A172 (cell line): ENCODE measurements at regions not wholly inside any gene's neighbourhood (a gene's known extent, or its start where the extent isn't known, plus 50 kb on each side); places are given as distances from the start of the nearest gene placed in this dataset.
"Not testable (repeated sequence)": the region's sequence is repeated elsewhere in the genome, so short reads cannot be mapped to it uniquely, and the experiment has no call there.

ENCODE experiments used
- DNase-seq: peaks from one replicate; pipeline ENCODE4 v3.0.0-alpha.2; 2015; ENCODE audit warnings: low spot score

DNA sequence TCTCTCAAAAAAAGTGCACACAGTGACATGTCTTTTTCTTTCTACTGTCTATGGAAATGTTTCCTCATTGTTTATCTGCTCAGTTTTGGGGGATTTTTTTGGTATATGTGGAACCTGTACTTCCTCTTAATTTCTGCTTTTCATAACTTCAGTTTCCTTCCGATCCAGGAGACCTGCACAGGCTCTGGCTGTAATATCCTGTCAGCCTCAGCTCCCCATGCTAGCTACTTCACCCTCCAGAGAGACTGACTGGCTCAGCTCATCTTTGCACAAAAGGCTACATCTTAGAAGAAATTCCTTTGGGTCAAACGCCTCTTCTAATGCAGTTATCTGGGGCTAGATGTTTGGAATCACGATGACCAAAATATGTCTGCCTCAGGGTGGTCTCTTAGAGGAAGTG is 378.4 kb downstream of the RND3 start:
- no peak for DNase-seq

DNA sequence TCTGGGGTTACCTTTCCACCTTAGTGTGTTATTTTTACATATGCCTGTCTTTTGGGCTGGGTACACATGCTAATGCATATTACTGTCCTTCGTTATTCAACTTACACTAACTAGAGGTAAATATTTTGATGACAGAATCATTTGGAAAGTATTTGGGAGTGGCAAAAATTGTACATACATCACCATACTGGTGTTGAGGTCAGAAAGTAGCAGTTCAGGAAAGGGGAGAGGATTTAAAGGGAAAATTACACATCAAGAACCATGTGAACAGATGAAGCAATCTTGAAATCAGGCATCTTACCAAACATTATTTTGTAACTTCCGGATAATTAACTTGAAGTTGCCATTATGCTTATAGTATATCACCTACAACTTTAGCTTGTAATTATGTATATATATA is 379.7 kb downstream of the RND3 start:
- no peak for DNase-seq

DNA sequence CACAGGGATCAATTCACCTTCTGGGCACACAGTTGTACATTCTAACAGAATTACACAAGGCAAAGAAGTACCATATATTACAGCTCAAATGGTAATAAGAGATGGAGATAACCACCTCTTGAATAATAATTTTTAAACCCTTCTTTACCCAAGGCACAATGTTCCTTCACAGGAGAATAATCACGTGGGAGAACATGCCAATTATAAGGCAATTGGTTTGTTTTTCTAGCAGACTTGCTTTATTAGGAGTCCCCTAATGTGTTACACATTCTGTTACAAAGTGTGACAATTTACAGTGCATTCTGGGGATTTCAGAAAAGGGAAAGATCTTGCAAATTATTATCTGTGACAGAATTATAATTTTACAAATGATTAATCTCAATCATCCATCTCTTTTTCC is 380.3 kb downstream of the RND3 start:
- DNase-seq: no peak

DNA sequence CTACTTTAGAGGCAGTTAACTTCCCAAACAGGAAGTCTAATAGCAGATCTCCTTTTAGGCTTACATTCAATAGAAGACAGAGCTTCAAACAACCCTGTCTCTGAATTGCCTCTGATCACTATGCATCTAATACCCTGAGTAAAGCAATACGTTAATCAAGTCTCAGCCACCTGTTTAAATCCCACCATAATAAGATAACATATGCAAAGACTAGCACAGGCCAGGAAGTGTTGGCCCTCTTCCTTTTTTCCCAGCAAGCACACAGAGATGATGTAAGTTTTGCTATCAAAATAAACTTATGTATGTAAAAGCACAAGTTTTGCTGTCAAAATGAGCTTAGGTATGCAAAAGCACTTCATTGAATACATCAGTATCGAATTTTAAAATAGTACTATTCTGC is 385.5 kb downstream of the RND3 start:
- no peak for DNase-seq

DNA sequence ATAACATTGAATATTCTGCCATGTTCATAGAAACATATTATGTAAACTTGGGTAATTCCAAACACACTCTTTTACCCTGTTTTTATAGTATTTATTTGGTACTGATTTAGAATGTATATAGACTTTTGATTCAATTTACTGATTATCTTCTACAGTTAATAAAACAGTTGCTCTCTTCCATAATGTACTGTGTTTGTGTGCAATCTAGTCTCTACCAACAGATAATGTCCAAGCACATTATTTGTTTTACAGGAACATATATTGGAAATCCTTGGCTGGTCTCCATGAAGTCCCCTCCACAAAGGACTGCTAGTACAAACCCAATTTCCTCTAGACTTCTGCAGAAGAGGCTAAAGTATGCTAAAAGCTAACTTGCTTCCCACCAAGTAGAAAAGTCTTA is 386.6 kb downstream of the RND3 start:
- no peak for DNase-seq

DNA sequence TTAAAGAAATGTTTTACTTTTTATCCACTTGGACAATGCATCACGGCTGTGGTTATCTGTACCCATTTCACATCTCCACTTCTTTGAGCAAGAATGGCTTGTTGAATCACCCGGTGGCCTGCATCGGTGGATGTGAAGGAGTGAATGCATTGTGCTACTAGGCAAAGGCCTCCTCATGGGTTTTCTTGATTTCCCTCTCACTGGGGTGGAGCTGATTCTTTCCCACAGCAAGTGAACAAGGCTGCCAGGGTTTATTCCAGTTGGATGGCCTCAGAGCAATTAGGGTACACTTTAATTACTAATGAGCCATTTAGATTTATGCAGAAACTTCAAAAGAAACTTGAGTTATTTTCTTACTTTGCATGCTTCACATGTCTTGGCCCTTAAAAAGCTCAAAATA is 387.1 kb downstream of the RND3 start:
- DNase-seq: no peak

DNA sequence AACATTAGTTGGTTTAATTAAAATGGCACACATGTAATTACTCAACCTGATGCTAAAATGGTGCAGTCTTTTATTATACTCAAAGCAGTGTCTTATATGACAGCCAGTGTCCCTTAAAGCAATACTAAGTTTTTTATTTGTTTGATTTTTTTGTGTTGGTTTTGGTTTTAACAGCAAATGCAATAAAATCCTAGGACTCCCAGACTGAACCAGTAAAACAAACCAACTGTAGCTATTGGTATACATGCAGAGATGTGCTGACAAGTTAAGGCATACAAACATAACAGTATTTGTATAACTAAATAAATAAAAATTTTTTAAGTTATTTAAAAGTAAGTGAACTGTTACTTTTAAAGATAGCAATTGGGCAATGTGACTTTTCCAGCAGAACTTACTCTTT is 387.7 kb downstream of the RND3 start:
- no peak for DNase-seq

DNA sequence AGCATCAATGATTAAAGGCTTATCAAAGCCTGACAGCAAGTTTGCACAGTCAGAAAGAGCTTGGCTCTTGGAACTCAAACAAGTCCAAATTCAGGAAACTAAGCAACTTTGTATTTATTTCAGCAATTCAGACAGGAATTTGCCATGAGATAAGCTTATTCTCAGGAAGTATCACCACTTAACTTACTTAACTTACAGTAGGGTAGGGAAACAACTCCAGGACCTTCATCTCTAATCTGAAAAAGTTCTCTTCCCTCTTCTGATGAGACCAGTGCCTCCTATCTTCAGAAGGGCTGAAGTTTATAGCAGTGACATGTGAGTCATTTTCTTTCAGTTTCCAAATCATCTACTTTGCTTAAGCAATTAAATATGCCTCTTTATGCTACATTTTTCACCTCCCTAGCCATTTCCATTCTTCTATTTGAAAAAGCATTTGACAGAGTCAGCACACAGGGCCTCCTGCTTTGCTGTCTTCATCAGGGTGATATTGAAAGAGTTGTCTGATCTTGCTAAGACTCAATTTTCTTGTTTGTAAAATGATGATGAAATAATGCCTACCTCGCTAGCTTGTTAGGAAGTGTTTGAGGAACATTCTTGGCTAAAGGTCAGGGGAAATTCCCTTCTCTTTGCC is 389.5 kb downstream of the RND3 start:
- peak; percentile 23 for DNase-seq

DNA sequence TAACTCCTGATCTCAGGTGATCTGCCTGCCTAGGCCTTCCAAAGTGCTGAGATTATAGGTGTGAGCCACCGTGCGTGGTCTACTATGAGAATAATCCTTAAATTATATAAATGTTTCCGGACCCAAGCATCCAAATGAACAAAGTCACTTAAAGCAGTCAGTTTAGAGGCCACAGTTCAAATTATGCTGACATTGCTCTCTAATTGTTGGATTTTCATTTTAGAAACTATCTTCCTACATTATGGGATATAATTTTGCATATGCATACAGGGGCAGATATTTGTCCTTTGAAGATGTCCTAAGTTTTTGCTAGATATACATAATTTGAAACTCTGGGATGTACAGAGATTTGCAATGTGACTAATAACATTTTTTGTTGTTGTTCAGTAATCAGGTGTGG is 390.1 kb downstream of the RND3 start:
- no peak for DNase-seq

DNA sequence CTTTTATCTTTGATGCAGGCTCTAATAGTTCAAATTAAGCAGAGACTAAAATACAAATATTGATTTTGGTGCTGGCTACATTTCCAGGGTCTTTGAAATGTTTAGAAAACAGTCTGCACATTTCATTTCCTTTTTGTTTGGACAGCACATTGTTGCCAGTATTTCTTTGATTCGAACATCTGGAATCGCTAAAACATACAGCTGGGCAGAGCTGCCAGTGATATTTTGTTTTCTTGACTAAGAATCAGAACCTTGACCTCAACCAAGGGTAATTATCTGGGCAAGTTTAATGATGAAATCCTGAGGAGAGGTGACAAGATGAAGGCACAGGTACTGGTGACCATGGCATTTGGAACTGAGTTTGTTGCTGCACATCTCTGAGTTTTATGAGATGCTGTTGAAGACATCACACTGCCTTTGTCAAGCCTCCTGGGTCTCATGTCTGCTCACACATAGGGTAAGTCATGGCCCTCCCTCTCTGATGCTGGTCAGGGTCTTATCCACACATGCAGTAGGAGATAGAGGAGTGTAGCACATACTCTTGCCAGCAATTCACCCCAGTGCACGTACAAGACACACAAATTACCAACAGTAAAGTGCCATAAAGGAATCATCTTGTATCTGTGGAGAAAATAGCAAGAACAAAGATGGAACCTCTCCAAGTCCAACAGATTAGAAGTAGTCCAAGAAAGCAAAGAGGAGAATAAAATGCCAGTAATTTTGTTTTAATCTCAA is 391.9 kb downstream of the RND3 start:
- no peak for DNase-seq

DNA sequence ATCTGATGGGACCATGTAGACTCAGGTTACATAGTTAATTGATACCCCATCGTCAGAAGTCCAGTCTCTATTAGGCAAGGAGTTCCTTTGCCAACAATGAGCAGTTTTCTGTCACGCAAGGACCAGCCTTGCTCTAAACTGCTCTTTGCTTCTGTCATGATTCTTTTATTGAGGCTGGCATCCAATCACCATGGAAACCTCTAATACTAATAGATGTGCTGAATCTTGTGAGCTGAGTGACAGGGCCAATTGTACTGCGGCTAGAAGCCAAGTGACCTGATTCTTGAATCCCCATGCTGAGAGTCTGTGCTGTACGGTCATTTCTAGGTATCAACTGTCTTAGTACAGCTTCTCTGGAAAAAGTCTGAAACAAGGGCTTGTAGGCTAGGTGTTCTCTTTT is 395.6 kb downstream of the RND3 start:
- no peak for DNase-seq

DNA sequence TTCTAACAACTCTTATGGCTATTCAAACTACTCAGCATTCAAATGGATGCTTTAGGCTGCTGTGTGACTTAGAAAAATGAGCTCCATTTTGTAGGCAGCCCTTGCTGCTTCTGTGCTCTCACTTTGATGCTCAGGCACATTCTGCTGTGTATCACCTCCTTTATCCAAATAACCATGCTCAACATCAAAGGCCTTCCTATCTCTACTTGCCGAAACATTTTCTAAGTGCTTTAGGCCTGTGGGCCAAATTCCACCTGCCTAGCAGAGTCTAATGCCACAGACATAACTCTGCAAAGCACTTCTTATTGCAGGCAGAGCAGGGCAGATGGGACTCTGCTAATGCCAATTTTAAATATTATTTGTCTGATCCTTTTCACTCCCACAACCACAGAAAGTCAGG is 397.4 kb downstream of the RND3 start:
- no peak for DNase-seq

DNA sequence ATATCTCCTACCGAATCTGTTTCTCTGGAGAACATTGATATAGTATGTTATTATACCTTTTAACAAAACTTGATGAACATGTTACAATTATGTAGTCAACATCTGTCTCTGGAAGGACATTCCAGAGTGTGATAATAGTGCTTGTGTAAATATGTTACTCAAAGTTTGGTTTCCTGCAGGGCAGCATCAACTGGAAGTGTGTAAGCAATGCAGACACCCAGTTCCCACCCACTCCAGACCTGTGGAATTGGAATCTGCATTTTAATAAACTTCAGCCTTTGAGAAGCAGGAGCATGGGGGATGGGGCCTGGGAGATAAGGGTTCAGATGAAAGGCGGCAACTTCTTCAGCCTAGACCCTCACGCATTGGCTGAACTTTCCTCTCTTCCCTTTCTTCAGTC is 398.9 kb downstream of the RND3 start:
- DNase-seq: no peak

DNA sequence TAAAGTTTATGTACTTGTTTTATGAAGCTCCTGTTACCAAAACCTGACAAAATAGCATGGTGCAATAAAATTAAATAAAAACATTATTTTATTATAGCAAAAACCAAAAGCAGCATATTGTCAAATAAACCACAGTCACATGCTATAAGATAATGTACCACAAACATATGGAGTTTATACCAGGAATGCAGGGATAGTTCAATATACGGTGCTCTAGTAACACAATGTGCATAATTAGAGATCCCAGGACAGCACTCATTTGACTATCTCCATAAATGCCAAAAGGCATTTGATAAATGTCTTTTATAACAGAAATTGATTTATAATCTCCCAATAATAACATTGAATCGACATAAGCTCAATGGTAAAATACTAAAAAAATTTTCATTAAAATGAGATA is 402.0 kb downstream of the RND3 start:
- no peak for DNase-seq

DNA sequence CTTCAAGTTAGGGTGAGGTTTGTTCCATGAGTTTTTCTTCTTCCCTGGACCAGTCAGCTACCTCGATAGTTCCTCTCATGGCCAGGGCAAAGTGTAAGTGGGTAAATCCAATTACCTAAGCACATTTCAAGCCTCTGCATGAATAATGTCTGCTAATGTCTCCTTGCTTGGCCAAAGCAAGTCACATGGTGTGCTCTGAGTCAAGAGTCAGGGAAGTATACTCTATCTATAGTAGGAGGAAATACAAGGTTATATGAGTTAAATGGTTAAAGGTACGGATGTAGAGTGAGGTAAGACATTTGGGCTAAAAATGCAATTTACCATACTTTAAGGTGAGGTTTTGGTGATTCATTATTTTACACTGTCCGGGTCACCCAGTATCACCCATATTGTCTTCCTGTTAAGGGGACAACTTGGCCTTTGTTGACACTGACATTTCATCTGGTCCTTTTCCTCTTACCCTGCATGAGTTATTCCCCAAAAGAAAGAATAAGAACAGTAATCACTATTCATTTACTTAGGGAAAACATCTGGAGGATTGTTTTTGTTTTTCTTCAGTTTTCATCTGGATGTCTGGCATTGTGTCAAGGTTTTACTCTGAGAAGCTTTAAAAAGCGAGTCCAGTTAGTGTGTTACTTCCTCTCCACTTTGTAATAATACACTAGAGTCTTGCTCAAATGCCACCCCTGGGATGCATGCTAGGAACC is 405.5 kb downstream of the RND3 start:
- no peak for DNase-seq

DNA sequence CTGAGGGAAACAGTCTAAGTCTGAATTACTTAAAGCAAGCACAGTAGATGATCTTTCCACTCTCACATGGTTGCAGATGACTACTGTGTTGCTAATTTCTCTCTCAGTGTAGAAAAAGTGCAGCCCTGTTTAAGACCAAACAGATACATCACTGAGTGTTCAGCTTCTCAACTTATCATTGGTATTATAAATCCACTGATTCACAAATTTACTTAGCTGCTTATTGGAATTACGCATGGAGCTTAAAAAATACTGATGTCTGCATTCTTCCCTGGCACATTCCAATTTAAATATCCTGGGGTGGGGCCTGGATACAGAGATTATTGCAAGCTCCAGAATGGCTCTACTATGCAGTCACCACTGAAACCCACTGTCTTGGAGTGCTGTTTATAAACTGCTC is 411.2 kb downstream of the RND3 start:
- no peak for DNase-seq

DNA sequence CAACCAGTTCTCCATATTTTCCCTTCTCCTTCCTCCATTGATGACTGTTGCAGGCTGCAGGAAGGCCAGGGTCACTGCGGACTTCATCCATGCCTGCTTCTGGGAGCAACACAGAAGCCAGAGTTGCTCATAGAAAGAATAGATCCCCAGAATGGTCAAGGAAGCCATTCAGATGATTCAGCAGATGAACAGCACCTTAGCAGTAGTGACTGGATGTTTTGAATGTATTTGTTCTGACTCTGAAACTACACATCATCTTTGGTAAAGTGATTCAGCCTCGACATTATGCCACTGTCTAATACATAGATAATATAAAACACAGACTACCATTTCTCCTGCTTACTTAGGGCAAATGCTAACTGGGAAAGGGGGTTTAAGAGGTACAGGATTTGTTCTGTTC is 411.6 kb downstream of the RND3 start:
- DNase-seq: peak; percentile 33

DNA sequence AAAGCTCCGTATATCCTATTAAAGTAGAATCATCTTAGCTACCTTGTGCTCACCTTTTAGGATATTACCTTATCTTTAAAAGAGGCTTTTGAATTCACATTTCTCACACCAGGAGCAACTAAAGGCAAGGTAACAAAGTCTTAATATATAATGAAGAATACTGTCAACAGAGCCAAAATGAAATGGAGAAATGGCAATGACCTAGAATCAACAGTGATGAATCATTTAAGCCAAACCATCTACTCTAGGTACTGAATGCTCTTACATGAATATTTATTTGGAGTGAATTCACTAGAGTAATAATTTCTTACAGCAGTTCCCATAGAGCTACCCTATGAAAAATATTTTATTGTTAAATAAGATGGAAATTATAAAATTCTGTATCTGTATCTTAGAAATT is 421.0 kb downstream of the RND3 start:
- no peak for DNase-seq

DNA sequence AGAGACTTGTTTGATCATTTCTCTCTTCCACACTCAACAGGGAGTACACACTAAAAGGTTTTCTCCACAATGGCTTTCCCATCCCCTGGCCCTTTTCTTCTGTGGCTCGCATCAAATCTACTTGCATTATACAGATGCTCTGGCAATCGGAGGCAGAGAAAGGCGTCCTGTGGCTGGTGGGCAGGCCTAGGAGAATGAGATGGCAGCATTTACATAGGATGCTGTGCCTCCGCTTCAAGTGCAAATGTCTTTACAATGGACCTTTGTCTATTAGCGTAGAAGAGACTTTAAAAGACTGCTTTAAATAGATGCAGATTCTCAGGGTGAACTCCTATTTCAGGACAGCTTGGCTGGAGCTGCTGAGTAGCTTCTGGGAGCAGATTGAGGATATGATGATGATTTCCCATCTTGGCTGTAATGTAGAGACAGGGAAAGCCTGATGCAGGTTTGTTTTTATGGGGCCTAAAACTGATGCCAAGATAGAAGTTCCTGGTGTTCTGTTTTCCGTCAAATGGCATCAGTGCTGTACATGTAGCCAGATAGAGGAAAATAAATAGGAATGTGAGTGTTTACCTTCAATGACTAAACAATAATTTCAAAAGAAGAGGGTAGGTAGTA is 423.4 kb downstream of the RND3 start:
- DNase-seq: no peak

DNA sequence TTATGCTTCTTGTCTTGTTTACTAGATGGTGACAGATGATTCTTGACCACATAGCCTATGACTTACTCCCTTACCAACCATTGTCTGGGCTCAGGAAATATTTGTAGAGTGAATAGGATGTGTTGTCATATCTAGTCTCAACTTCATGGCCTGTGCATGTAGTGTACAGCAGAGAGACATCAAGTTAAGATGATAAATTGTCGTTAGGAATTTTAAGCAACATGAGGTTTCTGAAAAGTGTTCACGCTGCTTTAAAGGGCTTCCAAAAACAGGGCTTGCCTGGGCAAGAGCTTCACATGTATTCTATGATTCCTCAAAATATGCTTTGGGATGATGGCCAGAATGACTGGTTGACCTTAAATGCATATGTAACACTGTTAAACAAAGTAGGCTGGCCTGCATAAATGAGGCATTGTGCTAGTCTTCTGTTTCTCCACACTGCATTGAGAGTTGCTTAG is 424.0 kb downstream of the RND3 start:
- DNase-seq: peak; percentile 62

DNA sequence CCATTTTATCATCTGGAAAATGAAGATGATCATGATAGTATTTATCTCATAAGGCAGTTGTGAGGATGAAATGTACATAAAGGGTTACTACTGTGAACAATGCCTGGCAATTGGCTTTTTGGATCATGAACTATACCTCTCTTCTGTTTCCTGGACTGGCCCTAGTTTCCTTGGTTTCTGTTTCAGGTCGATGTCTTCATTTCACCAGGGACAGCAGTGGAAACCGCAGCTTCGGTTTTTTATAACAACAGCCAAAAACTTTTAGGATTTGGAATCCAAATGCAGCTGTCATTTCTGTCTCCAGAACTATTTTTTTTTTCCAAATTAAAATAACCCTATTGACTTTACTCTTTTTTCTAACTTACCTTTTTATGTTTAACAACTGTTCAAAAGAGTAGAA is 425.1 kb downstream of the RND3 start:
- no peak for DNase-seq

DNA sequence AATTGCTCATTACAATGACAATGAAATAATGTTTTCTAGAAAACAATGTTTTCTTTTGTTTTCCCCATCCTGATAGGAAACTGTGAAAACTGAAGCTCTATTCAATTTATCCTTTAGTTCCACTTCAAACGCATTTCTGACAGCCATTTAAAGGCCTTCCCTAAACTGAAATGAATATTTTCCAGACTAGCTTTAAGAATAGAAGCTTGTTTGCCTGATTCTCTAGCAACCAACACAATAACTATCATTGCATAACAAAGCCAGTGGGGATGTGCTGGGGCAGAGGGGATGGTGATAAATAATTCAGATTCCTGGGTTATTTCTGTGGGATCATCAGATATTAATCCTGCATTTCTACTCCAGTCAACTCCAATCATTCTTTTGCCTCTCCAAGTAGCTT is 427.1 kb downstream of the RND3 start:
- DNase-seq: no peak

DNA sequence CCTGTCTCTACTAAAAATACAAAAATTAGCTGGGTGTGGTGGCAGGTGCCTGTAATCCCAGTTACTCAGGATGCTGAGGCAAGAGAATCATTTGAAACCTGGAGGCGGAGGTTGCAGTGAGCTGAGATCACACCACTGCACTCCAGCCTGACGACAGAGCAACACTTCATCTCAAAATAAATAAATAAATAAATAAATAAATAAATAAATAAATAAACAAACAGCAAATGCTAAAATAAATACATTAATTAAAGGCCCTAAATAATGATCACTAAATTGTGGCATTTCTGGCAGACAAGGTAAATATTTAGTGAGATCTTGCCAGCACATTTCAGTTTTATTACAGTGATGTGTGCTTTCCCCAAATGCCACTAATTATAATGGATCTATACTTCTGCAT is 427.8 kb downstream of the RND3 start:
- not testable (repeated sequence) for DNase-seq
